ENCODE measurements at regions not wholly inside any gene's neighbourhood (a gene's known extent, or its start where the extent isn't known, plus 50 kb on each side); places are given as distances from the start of the nearest gene placed in this dataset.

DNA sequence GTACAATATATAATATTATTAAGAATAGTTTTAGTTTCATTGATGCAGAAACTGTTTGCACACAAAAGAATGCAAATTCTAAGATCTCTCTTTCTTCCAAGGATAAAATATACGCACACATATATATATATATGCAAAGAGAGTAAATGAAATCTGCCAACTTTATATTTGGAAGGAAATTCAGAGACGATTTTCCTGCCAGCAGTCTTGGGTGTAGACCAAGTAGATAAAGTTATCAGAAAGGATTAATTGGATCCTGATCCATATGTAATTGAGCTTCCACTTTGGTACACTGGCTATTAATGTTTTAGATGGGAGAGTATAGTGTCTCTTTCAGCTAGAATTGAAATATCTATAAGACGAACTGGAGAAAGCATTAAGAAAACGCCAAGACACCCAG lies 295.4 kb upstream of the IL12A start:
- intact Hi-C loops (cut with micrococcal nuclease; ENCODE audit: unreplicated experiment): no loop called here
- no TSS peak for BruUV-seq (replicated peaks)
- ChIA-PET CTCF (ENCODE audit: unreplicated experiment) (no interaction called here), POLR2A (interaction anchor here (0.6 to 0.7 kb wide), 2 partner anchors 8 to 1923 kb away, joined by 3 to 7 read pairs; no protein-coding TSS in a partner anchor)
- no peak for DNase-seq (ENCODE audit: low spot score)
- no peaks in the 10 kb centered on the region for H3K79me2 ChIP-seq (ENCODE audit: insufficient read depth, low read depth, low read length)
- no peaks in the 10 kb centered on the region for H4K20me1 ChIP-seq (ENCODE audit: insufficient read depth, low read length)
- no peaks in the 10 kb centered on the region for H3K4me1 ChIP-seq (ENCODE audit: insufficient read depth, low read length, poor library complexity, severe bottlenecking)
- H3K27ac ChIP-seq (ENCODE audit: low read depth, low read length, poor library complexity, severe bottlenecking): no peak overlapping the region
- no peak overlapping the region for H2AFZ ChIP-seq (ENCODE audit: low read length)
- TF ChIP-seq, protein P1, sequence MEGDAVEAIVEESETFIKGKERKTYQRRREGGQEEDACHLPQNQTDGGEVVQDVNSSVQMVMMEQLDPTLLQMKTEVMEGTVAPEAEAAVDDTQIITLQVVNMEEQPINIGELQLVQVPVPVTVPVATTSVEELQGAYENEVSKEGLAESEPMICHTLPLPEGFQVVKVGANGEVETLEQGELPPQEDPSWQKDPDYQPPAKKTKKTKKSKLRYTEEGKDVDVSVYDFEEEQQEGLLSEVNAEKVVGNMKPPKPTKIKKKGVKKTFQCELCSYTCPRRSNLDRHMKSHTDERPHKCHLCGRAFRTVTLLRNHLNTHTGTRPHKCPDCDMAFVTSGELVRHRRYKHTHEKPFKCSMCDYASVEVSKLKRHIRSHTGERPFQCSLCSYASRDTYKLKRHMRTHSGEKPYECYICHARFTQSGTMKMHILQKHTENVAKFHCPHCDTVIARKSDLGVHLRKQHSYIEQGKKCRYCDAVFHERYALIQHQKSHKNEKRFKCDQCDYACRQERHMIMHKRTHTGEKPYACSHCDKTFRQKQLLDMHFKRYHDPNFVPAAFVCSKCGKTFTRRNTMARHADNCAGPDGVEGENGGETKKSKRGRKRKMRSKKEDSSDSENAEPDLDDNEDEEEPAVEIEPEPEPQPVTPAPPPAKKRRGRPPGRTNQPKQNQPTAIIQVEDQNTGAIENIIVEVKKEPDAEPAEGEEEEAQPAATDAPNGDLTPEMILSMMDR (conservative IDR thresholded peaks at IDR 0.05; ENCODE audit: low read length): no peak
- TF ChIP-seq EZH2phosphoT487 (IDR thresholded peaks at IDR 0.05; ENCODE audit: borderline replicate concordance, low read depth, low read length): no peak
- H3K36me3 ChIP-seq (ENCODE audit: insufficient read depth, low read length): no peaks in the 10 kb centered on the region
- no peak overlapping the region for H3K4me2 ChIP-seq (ENCODE audit: low read length)
- no peaks in the 10 kb centered on the region for H3K9me2 ChIP-seq (ENCODE audit: insufficient read depth, low read length)
- H3K4me3 ChIP-seq (ENCODE audit: low read depth, low read length, poor library complexity, severe bottlenecking): no peak overlapping the region
- no peaks in the 10 kb centered on the region for H3K9me3 ChIP-seq (ENCODE audit: low read length)

DNA sequence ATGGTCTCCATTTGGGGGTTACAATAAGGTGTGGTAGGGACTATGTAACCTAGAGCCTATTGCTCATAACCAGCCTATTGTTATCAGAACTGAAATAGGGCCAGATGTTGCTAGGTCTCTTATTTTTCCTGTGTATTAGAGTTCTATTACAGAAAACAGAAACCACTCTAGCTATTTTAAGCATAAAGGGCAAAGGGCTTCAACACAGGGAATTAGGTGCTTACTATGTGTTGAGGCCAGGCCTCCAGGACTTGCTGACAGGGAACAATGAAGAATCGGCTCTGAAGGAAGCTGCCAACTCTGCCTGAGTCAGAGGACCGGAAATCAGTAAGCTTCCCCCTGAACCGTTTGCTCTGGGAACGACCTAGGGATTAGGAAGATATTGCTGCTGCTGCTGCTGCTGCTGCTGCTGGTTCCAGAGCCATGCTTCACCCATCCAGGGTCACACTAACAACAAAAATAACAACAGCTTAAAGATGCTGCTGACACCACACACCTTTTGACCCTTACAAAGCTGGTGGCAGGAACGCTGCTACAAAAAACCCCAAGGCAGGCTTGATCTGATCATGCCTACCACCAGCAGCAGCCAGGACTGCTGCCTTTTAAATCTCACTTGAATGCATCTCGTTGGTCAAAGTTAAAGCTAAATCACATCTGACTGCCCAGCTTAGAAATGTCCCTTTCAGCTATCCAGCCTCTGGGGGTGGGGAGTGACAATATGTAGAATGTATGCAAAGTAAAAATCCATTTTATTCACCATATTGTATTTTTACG lies 276.9 kb upstream of the IL12A start:
- H3K79me2 ChIP-seq (ENCODE audit: insufficient read depth, low read depth, low read length): no peaks in the 10 kb centered on the region
- TF ChIP-seq, protein P1 (conservative IDR thresholded peaks at IDR 0.05; ENCODE audit: low read length): no peak
- TF ChIP-seq EZH2phosphoT487 (IDR thresholded peaks at IDR 0.05; ENCODE audit: borderline replicate concordance, low read depth, low read length): no peak
- no peaks in the 10 kb centered on the region for H3K9me3 ChIP-seq (ENCODE audit: low read length)
- H3K4me3 ChIP-seq (ENCODE audit: low read depth, low read length, poor library complexity, severe bottlenecking): no peak overlapping the region
- no peak overlapping the region for H3K27ac ChIP-seq (ENCODE audit: low read depth, low read length, poor library complexity, severe bottlenecking)
- no peaks in the 10 kb centered on the region for H3K4me1 ChIP-seq (ENCODE audit: insufficient read depth, low read length, poor library complexity, severe bottlenecking)
- intact Hi-C loops (cut with micrococcal nuclease; ENCODE audit: unreplicated experiment): no loop called here
- H3K4me2 ChIP-seq (ENCODE audit: low read length): no peak overlapping the region
- no TSS peak for BruUV-seq (replicated peaks)
- ChIA-PET CTCF (ENCODE audit: unreplicated experiment) (no interaction called here), POLR2A (interaction anchor here (0.7 kb wide), 2 partner anchors 666 to 1603 kb away, joined by 3 read pairs; no protein-coding TSS in a partner anchor)
- no peaks in the 10 kb centered on the region for H3K9me2 ChIP-seq (ENCODE audit: insufficient read depth, low read length)
- H3K36me3 ChIP-seq (ENCODE audit: insufficient read depth, low read length): no peaks in the 10 kb centered on the region
- no peaks in the 10 kb centered on the region for H4K20me1 ChIP-seq (ENCODE audit: insufficient read depth, low read length)
- no peak overlapping the region for H2AFZ ChIP-seq (ENCODE audit: low read length)
- DNase-seq (ENCODE audit: low spot score): no peak

DNA sequence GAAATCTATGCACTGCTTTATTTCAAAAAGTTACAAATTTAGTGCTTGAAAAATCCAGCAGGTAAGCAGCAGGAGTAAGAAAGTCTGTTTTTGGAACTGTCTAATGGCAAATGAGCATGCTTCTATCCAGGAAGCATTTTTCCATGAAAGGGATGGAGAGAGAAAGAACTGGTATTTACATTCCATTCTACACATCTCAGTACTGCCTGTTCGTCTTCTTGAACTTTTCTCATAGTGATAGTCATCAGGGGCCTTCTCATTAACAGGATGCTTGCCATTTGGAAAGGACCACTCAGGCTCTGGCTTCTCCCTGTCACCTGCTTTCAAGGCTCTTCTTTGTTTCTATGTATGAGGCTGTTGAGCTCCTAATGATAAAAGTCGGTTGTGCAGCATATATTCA lies 267.3 kb upstream of the IL12A start:
- Histone ChIP-seq H3K4me1 (ENCODE audit: insufficient read depth, low read length, poor library complexity, severe bottlenecking) (no peaks in the 10 kb centered on the region), H4K20me1 (ENCODE audit: insufficient read depth, low read length) (no peaks in the 10 kb centered on the region), H3K27ac (ENCODE audit: low read depth, low read length, poor library complexity, severe bottlenecking) (no peak overlapping the region), H3K79me2 (ENCODE audit: insufficient read depth, low read depth, low read length) (no peaks in the 10 kb centered on the region), H3K9me2 (ENCODE audit: insufficient read depth, low read length) (no peaks in the 10 kb centered on the region), H3K36me3 (ENCODE audit: insufficient read depth, low read length) (no peaks in the 10 kb centered on the region), H2AFZ (ENCODE audit: low read length) (no peak overlapping the region), H3K4me3 (ENCODE audit: low read depth, low read length, poor library complexity, severe bottlenecking) (no peak overlapping the region), H3K9me3 (ENCODE audit: low read length) (no peaks in the 10 kb centered on the region), H3K4me2 (ENCODE audit: low read length) (no peak overlapping the region)
- BruUV-seq (replicated peaks): no TSS peak
- TF ChIP-seq, protein P1 (conservative IDR thresholded peaks at IDR 0.05; ENCODE audit: low read length): no peak
- TF ChIP-seq EZH2phosphoT487 (IDR thresholded peaks at IDR 0.05; ENCODE audit: borderline replicate concordance, low read depth, low read length): no peak
- intact Hi-C loops (cut with micrococcal nuclease; ENCODE audit: unreplicated experiment): no loop called here
- POLR2A ChIA-PET: no interaction called here
- CTCF ChIA-PET (ENCODE audit: unreplicated experiment): no interaction called here
- DNase-seq (ENCODE audit: low spot score): no peak

Measured in OCI-LY7 (cell line).